PC-9 (cell line): ENCODE measurements at regions not wholly inside any gene's neighbourhood (a gene's known extent, or its start where the extent isn't known, plus 50 kb on each side); places are given as distances from the start of the nearest gene placed in this dataset.

ENCODE experiments used
- CTCF ChIP-seq: fragments of 200-600 bp; sonication (generic); conservative IDR thresholded peaks from 2 replicates; pipeline ENCODE4 v1.6.1; 2017; ENCODE audit warnings: mixed run types, antibody characterized with exemption, mild to moderate bottlenecking, moderate library complexity
- EZH2 ChIP-seq: fragments of 200-600 bp; sonication (generic); IDR thresholded peaks from 2 replicates; pipeline ENCODE4 v1.8.0; 2017; ENCODE audit warnings: antibody characterized with exemption, low read depth

- no peak for TF ChIP-seq CTCF
- no peak for TF ChIP-seq EZH2
Measured at GRCh38 chr1:96968983-96969382, 247.4 kb downstream of the PTBP2 start.
